ENCODE measurements at regions not wholly inside any gene's neighbourhood (a gene's known extent, or its start where the extent isn't known, plus 50 kb on each side); places are given as distances from the start of the nearest gene placed in this dataset.

DNA sequence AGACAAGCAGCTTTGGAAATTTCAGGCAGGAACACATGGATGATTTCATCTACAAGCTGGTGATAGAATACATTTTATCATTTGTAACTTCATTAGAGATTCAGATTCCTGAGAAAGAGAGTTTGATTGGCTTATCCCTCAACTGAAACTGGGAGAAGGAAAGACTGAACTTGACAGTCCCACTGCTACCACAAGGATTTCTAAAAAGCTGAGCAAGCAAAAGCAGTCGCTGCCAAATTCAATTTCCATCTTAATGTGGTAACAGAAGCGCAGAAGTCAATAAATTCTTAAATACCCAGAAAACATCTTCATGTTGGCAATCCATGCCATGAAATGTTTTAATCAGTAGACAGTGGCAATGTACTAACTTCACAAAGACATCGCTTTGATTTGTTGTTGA, 172.1 kb upstream of the DACH1 start:
- DNase-seq (ENCODE audit: low read depth in 1 of 2, low spot score in 2 of 2) = no peak
- no peaks in the 10 kb centered on the region for H3K4me1 ChIP-seq (replicated peaks)
- no peak overlapping the region for H3K27ac ChIP-seq

DNA sequence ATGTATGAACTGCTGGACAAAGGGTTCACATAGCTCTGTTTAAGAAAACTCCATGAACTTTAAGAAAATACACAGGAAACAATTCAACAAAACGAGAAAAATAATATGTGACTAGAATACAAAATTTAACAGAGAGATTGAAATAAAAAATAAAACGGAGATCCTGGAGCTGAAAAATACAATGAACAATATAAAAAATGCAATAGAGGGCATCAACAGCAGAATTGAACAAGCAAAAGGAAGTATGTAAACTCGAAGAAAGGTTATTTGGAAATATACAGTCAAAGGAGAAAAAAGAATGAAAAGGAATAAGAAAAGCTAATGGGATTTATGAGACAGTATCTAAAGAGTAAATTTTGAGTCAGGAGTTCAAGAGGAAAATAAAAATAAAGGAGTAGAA, 163.0 kb upstream of the DACH1 start:
- no peak for DNase-seq (ENCODE audit: low read depth in 1 of 2, low spot score in 2 of 2)

More for the DNA sequence above, 172.1 kb upstream of the DACH1 start:
- no peak overlapping the region for H3K4me3 ChIP-seq
- H3K27me3 ChIP-seq (replicated peaks) = no peaks in the 10 kb centered on the region
- no peaks in the 10 kb centered on the region for H3K36me3 ChIP-seq
- H3K9me3 ChIP-seq (replicated peaks) = no peaks in the 10 kb centered on the region

DNA sequence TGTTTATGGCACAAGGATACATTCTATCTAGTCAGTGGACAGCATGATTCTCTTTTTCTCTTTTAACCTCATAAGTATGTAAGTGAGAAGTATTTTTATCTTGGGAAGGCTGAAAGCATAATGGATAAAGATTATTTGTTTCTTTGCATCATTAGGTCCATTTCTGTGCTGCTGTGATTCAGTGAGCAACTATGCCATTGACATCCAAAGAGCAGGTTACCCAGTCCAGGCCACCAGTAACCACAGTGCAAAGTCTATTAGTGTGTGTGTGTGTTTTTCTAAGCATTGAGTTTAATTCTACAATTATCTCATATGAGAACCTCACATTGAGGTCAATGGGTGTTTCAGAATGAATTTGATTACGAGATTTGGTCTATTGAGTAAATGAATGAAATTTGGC, 158.8 kb upstream of the DACH1 start:
- Histone ChIP-seq H3K27me3 (replicated peaks) (no peaks in the 10 kb centered on the region), H3K27ac (no peak overlapping the region), H3K4me1 (replicated peaks) (no peaks in the 10 kb centered on the region), H3K36me3 (no peaks in the 10 kb centered on the region), H3K4me3 (no peak overlapping the region), H3K9me3 (replicated peaks) (no peaks in the 10 kb centered on the region)
- DNase-seq (ENCODE audit: low read depth in 1 of 2, low spot score in 2 of 2) = no peak

More for the DNA sequence above, 163.0 kb upstream of the DACH1 start:
- no peaks in the 10 kb centered on the region for H3K36me3 ChIP-seq
- H3K27me3 ChIP-seq (replicated peaks) = no peaks in the 10 kb centered on the region
- no peaks in the 10 kb centered on the region for H3K4me1 ChIP-seq (replicated peaks)
- H3K4me3 ChIP-seq = no peak overlapping the region
- H3K27ac ChIP-seq = no peak overlapping the region
- no peaks in the 10 kb centered on the region for H3K9me3 ChIP-seq (replicated peaks)

DNA sequence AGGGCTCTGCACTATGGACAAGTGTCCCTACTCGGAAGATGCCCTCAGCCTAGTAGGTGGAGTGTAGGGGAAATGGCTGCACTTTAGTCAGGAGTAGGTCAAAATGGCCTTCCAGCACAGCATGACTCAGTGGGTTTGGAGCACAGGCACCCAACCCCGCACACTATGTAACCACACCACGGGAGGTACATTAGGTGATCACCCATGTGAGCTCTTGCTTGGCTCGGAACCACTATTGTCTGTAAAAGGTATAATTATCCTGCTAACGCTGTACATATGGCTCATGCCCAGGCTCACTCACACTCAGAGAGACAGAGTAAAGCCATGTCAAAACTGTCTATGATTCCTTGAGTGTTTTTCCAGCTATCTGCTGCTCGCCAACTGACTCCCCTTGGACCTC, 156.9 kb upstream of the DACH1 start:
- Histone ChIP-seq H3K27me3 (replicated peaks) (no peaks in the 10 kb centered on the region), H3K9me3 (replicated peaks) (no peaks in the 10 kb centered on the region), H3K27ac (no peak overlapping the region), H3K4me3 (no peak overlapping the region), H3K36me3 (no peaks in the 10 kb centered on the region), H3K4me1 (replicated peaks) (no peaks in the 10 kb centered on the region)
- DNase-seq (ENCODE audit: low read depth in 1 of 2, low spot score in 2 of 2) = no peak

DNA sequence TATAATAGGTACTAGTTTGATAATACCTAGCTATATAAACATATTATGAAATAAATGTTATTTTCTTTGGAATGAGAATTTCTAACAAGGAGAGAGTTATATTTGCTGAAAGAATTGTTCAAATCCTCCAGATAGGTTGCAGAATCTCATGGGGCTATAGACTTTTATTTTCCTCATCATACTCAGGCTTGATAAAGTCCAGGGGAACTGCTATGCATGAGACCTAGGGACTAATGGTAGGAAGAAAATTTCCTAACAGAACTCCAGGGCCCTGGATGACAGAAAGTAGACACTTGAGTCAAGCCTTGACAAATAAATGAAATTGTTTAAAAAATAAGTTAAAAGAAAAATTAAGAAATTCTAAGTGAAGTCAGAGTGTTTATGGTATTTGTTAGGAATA, 138.5 kb upstream of the DACH1 start:
- H3K27ac ChIP-seq = no peak overlapping the region
- no peak overlapping the region for H3K4me3 ChIP-seq
- no peaks in the 10 kb centered on the region for H3K4me1 ChIP-seq (replicated peaks)
- no peak for DNase-seq (ENCODE audit: low read depth in 1 of 2, low spot score in 2 of 2)
- no peaks in the 10 kb centered on the region for H3K9me3 ChIP-seq (replicated peaks)
- no peaks in the 10 kb centered on the region for H3K27me3 ChIP-seq (replicated peaks)
- H3K36me3 ChIP-seq = no peaks in the 10 kb centered on the region

DNA sequence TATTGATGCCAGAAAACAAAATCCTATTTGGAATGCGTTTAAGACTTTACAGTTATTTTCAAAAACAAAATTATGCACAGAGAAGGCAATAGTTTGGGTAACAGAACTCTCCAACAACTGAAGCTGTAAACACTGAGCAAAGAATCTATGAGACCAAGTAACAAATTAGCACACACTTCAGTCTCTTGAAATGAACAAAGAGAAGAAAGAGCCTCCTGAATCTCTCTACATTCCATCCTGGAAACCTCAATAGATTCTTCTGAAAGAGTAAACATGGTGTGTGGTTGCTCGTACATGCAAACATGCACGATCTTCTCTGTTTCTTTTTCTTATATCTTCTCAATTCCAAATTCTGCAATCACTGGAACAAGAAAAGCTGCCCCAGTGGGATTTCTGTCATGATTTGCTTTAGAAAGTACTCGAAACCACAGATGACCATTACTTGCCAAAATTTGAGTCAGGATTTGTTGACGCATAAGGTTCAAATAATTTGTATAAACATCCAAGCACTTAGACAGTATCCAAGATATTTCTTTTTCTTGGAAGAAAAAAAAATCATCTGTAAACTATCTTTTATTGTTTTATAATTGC, 137.9 kb upstream of the DACH1 start:
- Histone ChIP-seq H3K4me1 (replicated peaks) (no peaks in the 10 kb centered on the region), H3K27ac (no peak overlapping the region), H3K27me3 (replicated peaks) (no peaks in the 10 kb centered on the region), H3K36me3 (no peaks in the 10 kb centered on the region), H3K9me3 (replicated peaks) (no peaks in the 10 kb centered on the region), H3K4me3 (no peak overlapping the region)
- peak in 1 of 2 experiments; percentile 0 for DNase-seq (ENCODE audit: low read depth in 1 of 2, low spot score in 2 of 2)

DNA sequence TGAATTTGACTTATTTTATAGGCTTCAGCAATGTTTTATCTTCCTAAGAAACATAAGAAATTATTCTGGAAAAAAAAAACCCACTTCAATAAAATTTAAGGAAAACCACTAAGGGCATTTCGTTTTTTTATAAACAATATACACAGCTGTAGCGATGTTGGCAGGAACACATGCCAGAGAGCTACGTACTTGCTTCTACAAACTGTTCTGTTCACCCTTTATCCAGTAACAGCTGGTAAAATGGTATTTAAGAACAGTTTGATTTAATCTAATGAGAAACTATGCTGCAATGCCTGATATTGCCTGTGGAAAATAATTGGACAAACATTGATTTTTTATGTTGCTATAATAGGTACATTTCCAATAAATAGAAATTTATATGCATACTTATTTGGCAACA, 137.2 kb upstream of the DACH1 start:
- no peak for DNase-seq (ENCODE audit: low read depth in 1 of 2, low spot score in 2 of 2)
- Histone ChIP-seq H3K9me3 (replicated peaks) (no peaks in the 10 kb centered on the region), H3K27ac (no peak overlapping the region), H3K4me1 (replicated peaks) (no peaks in the 10 kb centered on the region), H3K4me3 (no peak overlapping the region), H3K36me3 (no peaks in the 10 kb centered on the region), H3K27me3 (replicated peaks) (no peaks in the 10 kb centered on the region)

- no peak overlapping the region for H3K4me3 ChIP-seq
- H3K9me3 ChIP-seq (replicated peaks) = no peaks in the 10 kb centered on the region
- no peaks in the 10 kb centered on the region for H3K4me1 ChIP-seq (replicated peaks)
- DNase-seq (ENCODE audit: low read depth in 1 of 2, low spot score in 2 of 2) = no peak
- no peaks in the 10 kb centered on the region for H3K36me3 ChIP-seq
- H3K27ac ChIP-seq = no peak overlapping the region
- H3K27me3 ChIP-seq (replicated peaks) = no peaks in the 10 kb centered on the region
Measured at GRCh38 chr13:71998223-71998622, 131.2 kb upstream of the DACH1 start.

DNA sequence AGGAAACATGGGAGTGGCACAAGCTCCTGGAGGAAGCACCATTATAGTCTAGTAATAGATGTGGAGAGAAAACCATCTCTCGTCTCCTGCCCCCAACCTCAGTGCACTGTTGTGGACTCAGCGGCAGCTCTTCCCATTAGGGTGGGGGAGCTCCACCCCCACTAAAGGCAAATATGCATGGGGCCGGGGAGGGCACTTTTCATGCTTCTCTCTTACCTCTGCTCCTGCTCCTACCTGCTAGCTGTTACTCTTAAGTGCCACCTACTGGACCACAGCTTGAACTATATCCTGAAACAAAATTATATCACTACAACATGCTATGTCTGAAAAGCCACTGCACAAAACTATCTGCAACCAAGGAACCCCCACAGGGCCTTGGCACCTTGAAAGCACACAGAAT, 112.6 kb upstream of the DACH1 start:
- Histone ChIP-seq H3K4me3 (no peak overlapping the region), H3K27ac (no peak overlapping the region), H3K9me3 (replicated peaks) (no peaks in the 10 kb centered on the region), H3K36me3 (no peaks in the 10 kb centered on the region), H3K4me1 (replicated peaks) (no peaks in the 10 kb centered on the region), H3K27me3 (replicated peaks) (no peaks in the 10 kb centered on the region)
- no peak for DNase-seq (ENCODE audit: low read depth in 1 of 2, low spot score in 2 of 2)

DNA sequence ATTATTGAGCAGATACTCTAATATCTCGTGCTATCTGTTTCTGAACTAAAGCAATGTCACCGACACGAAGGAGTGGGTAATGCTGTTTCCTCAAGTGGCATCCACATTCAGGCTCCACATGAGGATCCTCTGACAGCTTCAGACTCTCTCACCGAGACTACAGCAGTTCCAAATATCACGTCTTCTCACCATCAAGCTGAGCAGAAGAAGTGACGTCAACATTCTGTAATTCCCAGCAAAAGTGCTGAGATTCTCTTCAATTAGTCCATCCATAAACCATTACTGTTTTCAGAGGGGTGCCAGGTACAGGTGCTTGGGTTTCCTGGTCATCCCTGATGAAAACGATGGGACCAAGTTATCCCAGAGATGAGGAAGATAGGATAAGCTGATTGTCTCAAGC, 110.0 kb upstream of the DACH1 start:
- Histone ChIP-seq H3K36me3 (no peaks in the 10 kb centered on the region), H3K4me3 (no peak overlapping the region), H3K27ac (no peak overlapping the region), H3K9me3 (replicated peaks) (no peaks in the 10 kb centered on the region), H3K4me1 (replicated peaks) (no peaks in the 10 kb centered on the region), H3K27me3 (replicated peaks) (no peaks in the 10 kb centered on the region)
- DNase-seq (ENCODE audit: low read depth in 1 of 2, low spot score in 2 of 2) = no peak

- Histone ChIP-seq H3K4me1 (replicated peaks) (no peaks in the 10 kb centered on the region), H3K9me3 (replicated peaks) (no peaks in the 10 kb centered on the region), H3K27ac (no peak overlapping the region), H3K27me3 (replicated peaks) (no peaks in the 10 kb centered on the region), H3K36me3 (no peaks in the 10 kb centered on the region), H3K4me3 (no peak overlapping the region)
- no peak for DNase-seq (ENCODE audit: low read depth in 1 of 2, low spot score in 2 of 2)
Measured at GRCh38 chr13:71967990-71968389, 101.0 kb upstream of the DACH1 start.

GRCh38 chr13:71964491-71965100, 97.6 kb upstream of the DACH1 start:
- no peaks in the 10 kb centered on the region for H3K4me1 ChIP-seq (replicated peaks)
- H3K36me3 ChIP-seq = no peaks in the 10 kb centered on the region
- no peak overlapping the region for H3K27ac ChIP-seq
- H3K9me3 ChIP-seq (replicated peaks) = no peaks in the 10 kb centered on the region
- no peak for DNase-seq (ENCODE audit: low read depth in 1 of 2, low spot score in 2 of 2)
- no peaks in the 10 kb centered on the region for H3K27me3 ChIP-seq (replicated peaks)
- no peak overlapping the region for H3K4me3 ChIP-seq

DNA sequence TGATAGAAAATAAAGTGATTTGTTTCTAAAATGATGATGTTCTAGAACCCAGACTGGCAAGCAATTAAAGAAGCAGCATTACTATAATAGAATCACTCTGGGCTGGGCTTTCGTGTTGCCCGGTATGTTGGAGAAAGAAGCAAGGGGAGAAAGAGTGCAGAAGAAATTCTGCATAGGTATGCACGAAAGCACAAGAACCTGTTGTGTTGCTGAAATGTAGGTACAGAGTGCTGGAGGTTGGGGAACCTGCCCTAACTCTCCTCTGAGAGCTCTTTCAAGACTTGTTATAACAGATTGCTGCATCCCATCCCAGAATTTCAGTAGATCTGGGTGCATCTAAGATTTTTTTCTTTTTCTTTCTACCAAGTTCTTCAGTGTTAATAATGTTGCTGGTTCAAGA, 95.7 kb upstream of the DACH1 start:
- Histone ChIP-seq H3K4me1 (replicated peaks) (no peaks in the 10 kb centered on the region), H3K4me3 (no peak overlapping the region), H3K9me3 (replicated peaks) (no peaks in the 10 kb centered on the region), H3K36me3 (no peaks in the 10 kb centered on the region), H3K27ac (no peak overlapping the region), H3K27me3 (replicated peaks) (no peaks in the 10 kb centered on the region)
- DNase-seq (ENCODE audit: low read depth in 1 of 2, low spot score in 2 of 2) = no peak

- no peaks in the 10 kb centered on the region for H3K9me3 ChIP-seq (replicated peaks)
- H3K4me1 ChIP-seq (replicated peaks) = no peaks in the 10 kb centered on the region
- no peak overlapping the region for H3K4me3 ChIP-seq
- no peak for DNase-seq (ENCODE audit: low read depth in 1 of 2, low spot score in 2 of 2)
- no peak overlapping the region for H3K27ac ChIP-seq
- H3K27me3 ChIP-seq (replicated peaks) = no peaks in the 10 kb centered on the region
- H3K36me3 ChIP-seq = no peaks in the 10 kb centered on the region
Measured at GRCh38 chr13:71962126-71962525, 95.1 kb upstream of the DACH1 start.

GRCh38 chr13:71949441-71949840, 82.4 kb upstream of the DACH1 start:
- H3K27me3 ChIP-seq (replicated peaks) = no peaks in the 10 kb centered on the region
- H3K9me3 ChIP-seq (replicated peaks) = no peaks in the 10 kb centered on the region
- DNase-seq (ENCODE audit: low read depth in 1 of 2, low spot score in 2 of 2) = no peak
- H3K36me3 ChIP-seq = no peaks in the 10 kb centered on the region
- H3K4me1 ChIP-seq (replicated peaks) = no peaks in the 10 kb centered on the region
- no peak overlapping the region for H3K4me3 ChIP-seq
- no peak overlapping the region for H3K27ac ChIP-seq

Data from SJSA1 (cell line).